ENCODE measurements at regions not wholly inside any gene's neighbourhood (a gene's known extent, or its start where the extent isn't known, plus 50 kb on each side); places are given as distances from the start of the nearest gene placed in this dataset.

- TF ChIP-seq CTCF (IDR thresholded peaks at IDR 0.05) (no peak), POLR2A (IDR thresholded peaks at IDR 0.05) (no peak)
Measured at GRCh38 chr22:49535126-49535525, 292.5 kb downstream of the BRD1 start.

Data from adrenal gland (tissue), 5 donors.